ENCODE measurements at regions not wholly inside any gene's neighbourhood (a gene's known extent, or its start where the extent isn't known, plus 50 kb on each side); places are given as distances from the start of the nearest gene placed in this dataset.

- DNase-seq (ENCODE audit: low spot score in 2 of 2), result no peak
- Histone ChIP-seq H3K27ac (no peak overlapping the region), H3K4me3 (no peak overlapping the region), H3K36me3 (no peaks in the 10 kb centered on the region), H3K4me1 (peaks cover 0 to 20% (median 5%) of the 10 kb centered on the region in 4 donors), H3K9me3 (no peaks in the 10 kb centered on the region), H3K27me3 (no peaks in the 10 kb centered on the region)
- WGBS, 2 donors, result 93 to 95% methylated on average over 10 of the region's 10 CpGs
- TF ChIP-seq EP300 (IDR thresholded peaks at IDR 0.05) (no peak), POLR2A (IDR thresholded peaks at IDR 0.05) (no peak), CTCF (IDR thresholded peaks at IDR 0.05) (no peak)
Measured at GRCh38 chr13:20348018-20348417, 115.9 kb upstream of the GJB6 start.

- H3K4me3 ChIP-seq, result no peak overlapping the region
- TF ChIP-seq POLR2A (IDR thresholded peaks at IDR 0.05), result no peak
- TF ChIP-seq CTCF (IDR thresholded peaks at IDR 0.05), result no peak
- no peak for TF ChIP-seq EP300 (IDR thresholded peaks at IDR 0.05)
- H3K27ac ChIP-seq, result no peak overlapping the region
- WGBS, 2 donors, result 85 to 93% methylated on average over 10 of the region's 10 CpGs
- no peaks in the 10 kb centered on the region for H3K9me3 ChIP-seq
- H3K36me3 ChIP-seq, result no peaks in the 10 kb centered on the region
- H3K4me1 ChIP-seq, result peaks cover 0 to 17% (median under 1%) of the 10 kb centered on the region in 4 donors
- no peak for DNase-seq (ENCODE audit: low spot score in 2 of 2)
- H3K27me3 ChIP-seq, result no peaks in the 10 kb centered on the region
Measured at GRCh38 chr13:20344836-20345490, 112.8 kb upstream of the GJB6 start.

GRCh38 chr13:20342311-20342710 is 110.2 kb upstream of the GJB6 start:
- no peak overlapping the region for H3K27ac ChIP-seq
- 93% methylated on average over 3 of the region's 3 CpGs for WGBS, 2 donors
- no peaks in the 10 kb centered on the region for H3K27me3 ChIP-seq
- no peak for TF ChIP-seq POLR2A (IDR thresholded peaks at IDR 0.05)
- TF ChIP-seq EP300 (IDR thresholded peaks at IDR 0.05), result no peak
- TF ChIP-seq CTCF (IDR thresholded peaks at IDR 0.05), result no peak
- H3K4me3 ChIP-seq, result no peak overlapping the region
- no peaks in the 10 kb centered on the region for H3K36me3 ChIP-seq
- no peak for DNase-seq (ENCODE audit: low spot score in 2 of 2)
- H3K9me3 ChIP-seq, result no peaks in the 10 kb centered on the region
- peaks cover 0 to 14% (median 0%) of the 10 kb centered on the region in 4 donors for H3K4me1 ChIP-seq

GRCh38 chr13:20340759-20341171 is 108.6 kb upstream of the GJB6 start:
- WGBS, 2 donors, result 51 to 57% methylated on average over 8 to 10 of the region's 10 CpGs
- Histone ChIP-seq H3K4me3 (no peak overlapping the region), H3K27ac (peak overlapping the region in 2 of 4 donors; percentile 10 to 61), H3K9me3 (no peaks in the 10 kb centered on the region), H3K4me1 (peaks cover 0 to 14% (median 0%) of the 10 kb centered on the region in 4 donors), H3K27me3 (no peaks in the 10 kb centered on the region), H3K36me3 (no peaks in the 10 kb centered on the region)
- TF ChIP-seq CTCF (IDR thresholded peaks at IDR 0.05), result no peak
- peak in 1 of 2 donors; percentile 64 for TF ChIP-seq EP300 (IDR thresholded peaks at IDR 0.05)
- DNase-seq (ENCODE audit: low spot score in 2 of 2), result peak; percentile 58 to 64

GRCh38 chr13:20340136-20340758 is 108.1 kb upstream of the GJB6 start:
- Histone ChIP-seq H3K9me3 (no peaks in the 10 kb centered on the region), H3K4me3 (no peak overlapping the region), H3K27ac (peak overlapping the region in 2 of 4 donors; percentile 10 to 61), H3K27me3 (no peaks in the 10 kb centered on the region), H3K36me3 (no peaks in the 10 kb centered on the region), H3K4me1 (peaks cover 0 to 14% (median 0%) of the 10 kb centered on the region in 4 donors)
- TF ChIP-seq POLR2A (IDR thresholded peaks at IDR 0.05) (no peak), CTCF (IDR thresholded peaks at IDR 0.05) (no peak), EP300 (IDR thresholded peaks at IDR 0.05) (no peak)
- DNase-seq (ENCODE audit: low spot score in 2 of 2), result no peak
- 65 to 72% methylated on average over 9 to 10 of the region's 12 CpGs for WGBS, 2 donors
